SH-SY5Y (cell line): ENCODE measurements at regions not wholly inside any gene's neighbourhood (a gene's known extent, or its start where the extent isn't known, plus 50 kb on each side); places are given as distances from the start of the nearest gene placed in this dataset.

Experiments used
- GATA2 ChIP-seq: IDR thresholded peaks from 2 replicates; pipeline ENCODE4 v1.6.1; 2011; ENCODE audit warnings: mild to moderate bottlenecking, low read depth, low read length
- GATA3 ChIP-seq: IDR thresholded peaks from 2 replicates; pipeline ENCODE4 v1.6.1; 2011; ENCODE audit warnings: low read depth, mild to moderate bottlenecking, low read length, moderate library complexity

- TF ChIP-seq GATA3 (no peak), GATA2 (no peak)
Observed at GRCh38 chr2:10993001-10993481, 81.3 kb downstream of the KCNF1 start.

- TF ChIP-seq GATA3 (no peak), GATA2 (no peak)
Observed at GRCh38 chr2:10995366-10995970, 83.7 kb downstream of the KCNF1 start.

- TF ChIP-seq GATA3 (no peak), GATA2 (no peak)
Observed at GRCh38 chr2:11004199-11004598, 92.5 kb downstream of the KCNF1 start.

GRCh38 chr2:11005032-11005431 is 93.3 kb downstream of the KCNF1 start:
- no peak for TF ChIP-seq GATA2
- TF ChIP-seq GATA3 = no peak

- no peak for TF ChIP-seq GATA3
- no peak for TF ChIP-seq GATA2
Observed at GRCh38 chr2:11006191-11006590, 94.5 kb downstream of the KCNF1 start.

- no peak for TF ChIP-seq GATA3
- TF ChIP-seq GATA2 = peak; percentile 75
Observed at GRCh38 chr2:11007331-11008264, 95.9 kb downstream of the KCNF1 start.

- no peak for TF ChIP-seq GATA2
- no peak for TF ChIP-seq GATA3
Observed at GRCh38 chr2:11008773-11009172, 97.0 kb downstream of the KCNF1 start.

- TF ChIP-seq GATA3 (no peak), GATA2 (no peak)
Observed at GRCh38 chr2:11009176-11009575, 97.4 kb downstream of the KCNF1 start.

GRCh38 chr2:11009891-11010290 is 98.2 kb downstream of the KCNF1 start:
- TF ChIP-seq GATA2 (no peak), GATA3 (no peak)

- TF ChIP-seq GATA2 = no peak
- no peak for TF ChIP-seq GATA3
Observed at GRCh38 chr2:11011359-11011758, 99.6 kb downstream of the KCNF1 start.

GRCh38 chr2:11012131-11012693 is 100.5 kb downstream of the KCNF1 start:
- TF ChIP-seq GATA3 (no peak), GATA2 (no peak)

GRCh38 chr2:11013196-11013595 is 101.5 kb downstream of the KCNF1 start:
- no peak for TF ChIP-seq GATA2
- no peak for TF ChIP-seq GATA3

- TF ChIP-seq GATA2 (no peak), GATA3 (no peak)
Observed at GRCh38 chr2:11014026-11014425, 102.3 kb downstream of the KCNF1 start.

GRCh38 chr2:11016735-11017388 is 105.1 kb downstream of the KCNF1 start:
- TF ChIP-seq GATA2 = no peak
- TF ChIP-seq GATA3 = no peak

GRCh38 chr2:11017921-11018320 is 106.2 kb downstream of the KCNF1 start:
- TF ChIP-seq GATA2 = no peak
- no peak for TF ChIP-seq GATA3
